ENCODE measurements at regions not wholly inside any gene's neighbourhood (a gene's known extent, or its start where the extent isn't known, plus 50 kb on each side); places are given as distances from the start of the nearest gene placed in this dataset.

DNA sequence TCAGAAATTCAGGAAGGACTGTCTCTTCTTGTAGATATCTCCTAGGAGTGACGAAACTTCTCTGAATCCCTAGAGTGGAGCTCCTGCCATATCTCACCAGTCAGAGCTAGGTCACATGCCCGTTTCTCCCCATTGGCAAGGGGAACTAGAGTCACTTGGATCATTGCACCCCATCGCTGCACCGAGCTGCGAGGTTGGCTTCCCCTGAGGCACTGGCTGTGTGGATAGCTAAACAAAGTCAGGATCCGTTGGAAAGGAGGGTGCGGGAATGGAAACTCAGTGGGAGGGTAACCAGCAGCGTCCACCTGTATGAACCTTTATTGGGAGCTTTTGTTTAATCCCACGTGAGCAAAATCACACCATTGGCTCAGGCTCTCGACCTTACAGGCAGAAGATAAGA lies 283.8 kb downstream of the BRD1 start:
- DNase-seq: no peak

- DNase-seq: no peak
These were observed 285.9 kb downstream of the BRD1 start for GRCh38 chr22:49541693-49542230.

- no peak for DNase-seq
These were observed 286.6 kb downstream of the BRD1 start for GRCh38 chr22:49540913-49541692.

DNA sequence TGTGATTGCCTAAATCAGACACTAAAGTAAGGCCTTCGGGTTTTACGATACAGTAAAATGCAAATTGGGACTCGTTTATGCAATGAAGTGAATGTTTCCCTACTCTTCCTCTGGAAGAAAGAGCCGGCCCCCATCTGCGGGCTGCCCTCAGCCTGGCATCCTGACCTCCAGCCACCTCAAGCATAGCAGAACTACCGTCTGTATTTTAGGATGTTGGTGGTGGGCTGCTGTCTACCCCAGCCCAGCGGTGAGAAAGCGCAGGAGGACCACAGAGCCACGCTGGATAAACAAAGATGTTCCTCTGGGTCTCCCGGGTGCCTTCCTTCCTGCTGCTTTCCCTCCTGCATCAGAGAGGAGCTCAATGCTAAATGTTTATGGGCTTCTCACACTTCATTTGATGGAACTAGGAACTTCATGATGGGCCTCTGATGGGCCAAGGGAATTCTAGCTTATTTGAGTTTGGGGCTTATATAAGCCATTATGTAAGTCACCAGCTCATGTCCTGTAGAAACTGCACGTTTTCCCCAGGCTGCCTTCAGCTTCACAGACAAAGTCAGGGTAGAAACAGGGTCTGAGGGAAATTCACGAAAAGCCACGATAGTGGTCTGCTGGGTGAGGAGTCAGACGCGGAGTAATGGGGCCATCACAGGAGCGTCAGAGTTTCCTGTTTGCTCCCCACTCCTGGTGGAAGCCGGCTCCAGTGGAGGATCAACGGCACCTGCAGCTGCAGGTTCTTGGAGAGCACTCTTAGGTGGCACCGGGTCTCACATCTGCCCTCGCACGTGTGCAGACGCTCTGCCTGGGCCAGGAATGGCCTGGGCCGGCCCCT lies 287.4 kb downstream of the BRD1 start:
- no peak for DNase-seq

DNA sequence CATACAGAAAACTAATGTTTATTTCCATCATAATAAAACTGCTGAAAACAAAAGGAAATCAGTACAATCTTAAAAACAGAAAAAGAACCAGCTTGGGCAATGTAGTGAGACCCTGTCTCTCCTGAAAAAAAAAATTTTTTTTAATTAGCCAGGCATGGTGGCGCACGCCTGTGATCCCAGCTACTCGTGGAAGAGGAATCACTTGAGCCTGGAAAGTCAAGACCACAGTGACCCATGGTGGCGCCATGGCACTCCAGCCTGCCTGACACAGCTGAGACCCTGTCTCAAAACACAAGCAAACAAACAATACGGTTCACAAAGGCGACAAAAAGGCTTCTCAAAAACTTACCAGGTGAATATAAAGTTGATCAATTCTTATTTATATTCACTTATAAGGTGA lies 289.7 kb downstream of the BRD1 start:
- no peak for DNase-seq

DNA sequence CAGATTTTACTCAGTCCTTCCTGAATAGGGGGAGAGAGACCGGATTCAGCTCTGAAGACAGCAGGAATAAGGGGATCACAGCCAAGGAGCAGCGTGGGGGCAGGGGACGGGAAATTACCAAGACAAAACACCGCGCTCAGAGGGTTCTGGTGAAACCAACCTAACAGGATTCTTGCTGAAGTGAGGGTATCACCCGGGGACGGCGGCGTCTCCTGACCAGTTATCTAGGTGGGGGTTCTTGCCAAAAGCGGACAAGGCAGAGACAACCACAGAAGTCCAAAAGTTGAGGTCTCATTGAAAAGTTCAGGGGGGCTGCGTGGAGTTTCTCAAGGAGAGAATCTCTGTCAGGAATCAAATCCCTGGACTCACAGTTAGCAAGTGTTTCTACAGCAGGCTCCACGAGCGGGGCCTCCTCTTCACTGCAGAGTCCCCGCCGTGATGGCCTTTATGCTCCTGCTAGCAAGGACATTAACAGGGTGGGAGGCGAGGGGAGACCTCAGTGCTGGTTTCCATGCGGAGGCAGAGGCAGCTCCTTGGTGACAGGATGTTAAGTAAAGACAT lies 291.0 kb downstream of the BRD1 start:
- no peak for DNase-seq

DNA sequence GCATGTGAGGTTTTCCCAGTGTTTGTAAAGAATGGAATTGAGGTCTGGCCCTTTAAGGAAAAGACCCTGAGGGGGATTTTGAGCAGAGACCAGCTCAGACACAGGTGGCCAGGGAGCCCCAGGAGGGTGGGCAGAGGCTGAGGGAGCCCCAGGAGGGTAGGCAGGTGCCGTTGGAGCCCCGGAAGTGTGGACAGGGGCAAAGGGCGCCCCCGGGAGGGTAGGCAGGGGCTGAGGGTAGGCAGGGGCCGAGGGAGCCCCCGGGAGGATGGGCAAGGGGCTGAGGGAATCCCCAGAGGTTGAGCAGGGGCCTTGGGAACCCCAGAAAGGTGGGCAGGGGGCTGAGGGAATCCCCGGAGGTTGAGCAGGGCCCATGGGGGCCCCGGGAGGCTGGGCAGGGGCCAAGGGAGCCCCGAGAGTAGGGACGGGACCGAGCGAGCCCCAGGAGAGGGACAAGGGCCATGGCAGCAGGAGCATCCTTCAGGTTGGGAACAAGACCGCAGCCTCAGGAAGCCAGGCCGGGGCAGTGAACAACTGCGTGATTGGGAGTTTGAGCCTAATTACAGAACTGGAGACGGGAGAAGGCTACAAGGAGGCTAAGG lies 292.0 kb downstream of the BRD1 start:
- DNase-seq: no peak

GRCh38 chr22:49535126-49535525 lies 292.5 kb downstream of the BRD1 start:
- no peak for DNase-seq

GRCh38 chr22:49534386-49534785 lies 293.3 kb downstream of the BRD1 start:
- DNase-seq: no peak

- DNase-seq: no peak
These were observed 293.8 kb downstream of the BRD1 start for GRCh38 chr22:49533886-49534285.

GRCh38 chr22:49532869-49533802 lies 294.5 kb downstream of the BRD1 start:
- no peak for DNase-seq

DNA sequence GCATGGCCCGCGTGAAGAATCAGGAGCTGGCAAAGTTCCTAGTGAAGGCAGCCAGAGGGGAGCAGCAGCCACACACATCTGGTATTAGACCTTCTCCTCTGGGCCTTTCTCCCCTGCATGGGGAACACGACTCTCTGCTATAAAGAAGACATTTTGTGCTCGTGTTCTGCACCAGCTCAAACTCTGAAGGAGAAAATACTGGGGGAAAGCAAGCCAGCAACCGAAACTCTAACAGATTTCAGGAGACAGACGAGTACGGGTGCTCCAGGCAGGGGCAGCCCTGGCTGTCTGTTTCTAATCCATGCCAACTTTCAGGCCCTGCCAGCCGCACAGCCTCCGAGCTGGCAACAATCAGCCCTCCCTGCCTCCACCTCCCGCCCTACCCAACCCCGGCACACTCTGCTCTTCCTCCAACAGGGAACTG lies 296.3 kb downstream of the BRD1 start:
- no peak for DNase-seq

DNA sequence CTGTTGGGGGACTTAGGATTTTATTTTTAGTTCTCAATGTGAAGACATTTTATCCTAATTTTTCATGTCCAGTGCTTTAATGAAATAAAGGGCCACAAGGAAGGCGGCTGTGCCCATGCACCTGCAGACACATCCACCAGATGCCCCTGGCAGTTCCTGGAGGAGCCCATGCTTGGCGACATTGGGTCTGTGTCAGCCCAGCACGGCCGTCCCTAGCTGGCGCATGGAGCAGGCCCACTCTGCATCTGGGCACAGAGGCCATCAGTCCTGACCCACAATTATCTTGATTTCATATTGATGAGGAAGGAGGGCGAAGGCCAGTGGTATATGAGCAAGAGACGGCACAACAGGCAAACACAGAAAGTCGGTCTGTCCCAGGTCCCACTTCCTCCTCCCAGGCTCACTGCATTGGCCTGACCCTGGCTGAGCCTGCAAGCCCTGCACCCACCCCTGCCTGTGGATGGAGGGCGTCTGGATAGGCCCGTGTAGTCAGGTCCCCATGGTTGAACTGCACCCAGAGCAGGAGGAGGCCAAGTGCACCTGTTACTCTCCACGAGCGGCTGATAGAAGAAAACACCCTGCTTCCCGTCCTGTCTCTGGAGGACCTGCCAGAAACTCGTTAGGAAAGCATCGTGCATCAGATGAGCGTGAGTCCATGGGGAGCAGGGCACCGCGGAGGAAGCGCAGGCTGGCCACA lies 296.9 kb downstream of the BRD1 start:
- DNase-seq: no peak

DNA sequence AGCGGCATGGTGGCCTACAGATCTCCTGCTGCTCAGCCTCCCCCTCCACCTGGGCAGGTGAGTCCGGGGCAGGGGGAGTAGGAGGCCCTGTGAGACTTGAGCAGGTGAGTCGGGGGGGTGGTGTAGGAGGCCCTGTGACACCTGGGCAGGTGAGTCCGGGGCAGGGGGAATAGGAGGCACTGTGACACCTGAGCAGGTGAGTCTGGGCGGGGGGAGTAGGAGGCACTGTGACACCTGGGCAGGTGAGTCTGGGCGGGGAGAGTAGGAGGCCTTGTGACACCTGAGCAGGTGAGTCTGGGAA lies 299.3 kb downstream of the BRD1 start:
- no peak for DNase-seq

GRCh38 chr22:49527611-49528419 lies 299.9 kb downstream of the BRD1 start:
- DNase-seq: no peak

DNA sequence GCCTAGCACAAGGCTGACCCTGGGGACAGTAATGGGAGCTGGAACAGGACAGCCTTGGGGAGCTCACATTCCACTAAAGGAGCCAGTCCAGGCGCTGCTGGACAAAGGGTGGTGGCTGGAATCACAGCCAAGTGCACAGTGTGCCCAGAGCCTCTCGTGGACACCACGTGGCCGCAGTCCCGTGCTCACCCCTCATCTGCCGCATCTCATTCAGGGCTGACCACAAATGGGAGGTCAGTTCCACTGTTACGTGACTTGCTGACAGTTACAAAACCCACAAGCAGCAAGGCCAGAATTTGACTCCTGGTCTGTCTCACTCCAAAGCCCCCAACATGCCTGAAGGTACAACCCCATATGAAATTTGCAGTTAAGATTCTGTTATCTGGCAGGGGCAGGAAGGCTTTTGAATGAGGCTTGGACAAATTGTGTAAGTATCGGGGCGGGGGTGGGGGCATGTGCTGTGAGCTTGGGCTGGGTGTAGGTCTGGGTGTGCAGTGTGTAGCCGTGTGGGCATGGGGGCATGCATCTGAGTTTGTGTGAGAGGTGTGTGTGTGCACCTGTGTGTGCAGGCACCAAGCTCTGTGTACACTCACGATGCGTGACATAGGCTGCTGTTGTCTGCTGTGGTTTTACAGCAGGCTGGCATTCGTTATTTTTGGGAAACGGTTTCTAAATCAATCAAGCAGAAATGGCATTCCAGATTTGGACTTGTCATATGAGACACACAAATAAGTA lies 301.7 kb downstream of the BRD1 start:
- DNase-seq: no peak

- DNase-seq: no peak
These were observed 302.3 kb downstream of the BRD1 start for GRCh38 chr22:49525360-49525759.

GRCh38 chr22:49524362-49524761 lies 303.3 kb downstream of the BRD1 start:
- no peak for DNase-seq

GRCh38 chr22:49523374-49524008 lies 304.2 kb downstream of the BRD1 start:
- DNase-seq: no peak

All from inflammatory macrophage treated with lipopolysaccharide for 1 hour (primary cell).